ENCODE measurements at regions not wholly inside any gene's neighbourhood (a gene's known extent, or its start where the extent isn't known, plus 50 kb on each side); places are given as distances from the start of the nearest gene placed in this dataset.

GRCh38 chr18:51980101-51980500 lies 359.9 kb upstream of the DCC start:
- no peaks in the 10 kb centered on the region for H3K36me3 ChIP-seq
- H3K27me3 ChIP-seq = no peaks in the 10 kb centered on the region
- no peaks in the 10 kb centered on the region for H3K9me3 ChIP-seq
- H3K4me3 ChIP-seq = no peak overlapping the region
- TF ChIP-seq CTCF (IDR thresholded peaks at IDR 0.05) (no peak), POLR2A (IDR thresholded peaks at IDR 0.05) (no peak)
- H3K4me1 ChIP-seq = no peaks in the 10 kb centered on the region
- ATAC-seq = no peak
- no peak for DNase-seq
- WGBS, 4 donors = 44 to 58% (median 51%) methylated on average over 3 of the region's 3 CpGs
- intact Hi-C loops (cut with DNase I) = no loop called here
- no peak overlapping the region for H3K27ac ChIP-seq

DNA sequence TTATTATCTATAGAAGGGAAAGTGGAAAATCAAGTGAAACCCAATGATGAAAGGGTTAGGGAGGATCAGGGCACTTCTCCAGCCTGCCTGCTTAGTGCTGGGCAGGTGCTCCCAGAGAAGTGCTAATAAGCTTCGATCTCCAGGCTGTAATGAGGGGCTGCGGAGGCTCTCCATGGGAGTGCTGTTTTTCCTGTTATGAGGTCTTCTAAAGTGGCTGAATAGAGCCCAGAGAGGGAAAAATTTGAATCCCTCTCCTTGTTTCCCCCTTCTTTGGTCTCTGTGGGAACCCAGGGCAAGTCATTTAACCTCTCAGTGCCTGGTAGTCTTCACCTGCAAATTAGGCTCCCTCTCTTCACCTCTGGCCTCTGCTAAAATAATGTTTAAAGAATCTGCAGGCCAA lies 351.7 kb upstream of the DCC start:
- DNase-seq = no peak
- WGBS, 4 donors = 14 to 28% (median 22%) methylated on average over 2 of the region's 2 CpGs
- ATAC-seq = no peak
- intact Hi-C loops (cut with DNase I) = no loop called here
- H3K36me3 ChIP-seq = no peaks in the 10 kb centered on the region
- H3K4me3 ChIP-seq = no peak overlapping the region
- H3K27me3 ChIP-seq = no peaks in the 10 kb centered on the region
- H3K9me3 ChIP-seq = no peaks in the 10 kb centered on the region
- TF ChIP-seq CTCF (IDR thresholded peaks at IDR 0.05) = no peak
- no peak for TF ChIP-seq POLR2A (IDR thresholded peaks at IDR 0.05)
- H3K27ac ChIP-seq = no peak overlapping the region
- no peaks in the 10 kb centered on the region for H3K4me1 ChIP-seq

- WGBS, 4 donors = 83 to 88% (median 87%) methylated on average over 2 of the region's 2 CpGs
- Histone ChIP-seq H3K36me3 (no peaks in the 10 kb centered on the region), H3K27me3 (no peaks in the 10 kb centered on the region), H3K9me3 (no peaks in the 10 kb centered on the region), H3K4me1 (no peaks in the 10 kb centered on the region), H3K4me3 (no peak overlapping the region), H3K27ac (no peak overlapping the region)
- no peak for TF ChIP-seq CTCF (IDR thresholded peaks at IDR 0.05)
- ATAC-seq = no peak
- intact Hi-C loops (cut with DNase I) = no loop called here
- DNase-seq = no peak
Measured at GRCh38 chr18:51997129-51997528, 342.9 kb upstream of the DCC start.

- intact Hi-C loops (cut with DNase I) = no loop called here
- Histone ChIP-seq H3K27ac (no peak overlapping the region), H3K27me3 (no peaks in the 10 kb centered on the region), H3K4me1 (no peaks in the 10 kb centered on the region), H3K9me3 (no peaks in the 10 kb centered on the region), H3K36me3 (no peaks in the 10 kb centered on the region), H3K4me3 (no peak overlapping the region)
- ATAC-seq (no peak), DNase-seq (no peak)
- TF ChIP-seq POLR2A (IDR thresholded peaks at IDR 0.05) (no peak), CTCF (IDR thresholded peaks at IDR 0.05) (no peak)
- 68 to 77% (median 74%) methylated on average over 3 of the region's 3 CpGs for WGBS, 4 donors
Measured at GRCh38 chr18:51998066-51998465, 341.9 kb upstream of the DCC start.

All from heart left ventricle (tissue), 16 donors.